Heart left ventricle (tissue), 13 donors: ENCODE measurements at regions not wholly inside any gene's neighbourhood (a gene's known extent, or its start where the extent isn't known, plus 50 kb on each side); places are given as distances from the start of the nearest gene placed in this dataset.

Experiments
- POLR2A ChIP-seq, 2 donors: fragments of 450-650 bp; IDR thresholded peaks; one replicate each; pipeline ENCODE4 v1.6.1; 2017; ENCODE audit warnings: antibody characterized with exemption in 2 of 2, mild to moderate bottlenecking in 2 of 2, moderate library complexity in 2 of 2
- TF ChIP-seq, protein P1 (sequence below), 12 donors: fragments of 200-600 bp; sonication (generic) in 4 of 12; IDR thresholded peaks; one replicate each; pipeline versions ENCODE4 v1.5.0 to v1.8.0; 2018 to 2022; ENCODE audit warnings: antibody characterized with exemption in 12 of 12, mild to moderate bottlenecking in 5 of 12
- donor health status: ischemic (EF 13 %, LVEDD 7.1; RV severe dilation, severe dysfunction).
- donor health status: DM: no; HTN: yes; CAD: no.
- donor health status: DM: no; HTN: no; CAD: no.
- donor health status: ischemic (EF 25% LVEDD 6.9; RV normal size, moderate dysfunction).
- donor health status: ischemic (EF 25% LVEDD 5.7; RV mildly dilated, moderate dysfunction).
- donor health status: ischemic (EF 35%, LVEDD 5.7; RV mildly dilated, moderate dysfunction).
- donor health status: nonischemic (EF 11% LVEDD 7.7; RV severe dilation, severe dysfunction).
- donor health status: DM: yes; HTN: yes; CAD: no.
- donor health status: PGD.
- donor health status: ischemic (EF 29% LVEDD 5.4; RV normal size, mild dysfunction).
- donor health status: nonischemic (EF 23%, LVEDD 6.1; RV moderate dilation, normal function).

DNA sequence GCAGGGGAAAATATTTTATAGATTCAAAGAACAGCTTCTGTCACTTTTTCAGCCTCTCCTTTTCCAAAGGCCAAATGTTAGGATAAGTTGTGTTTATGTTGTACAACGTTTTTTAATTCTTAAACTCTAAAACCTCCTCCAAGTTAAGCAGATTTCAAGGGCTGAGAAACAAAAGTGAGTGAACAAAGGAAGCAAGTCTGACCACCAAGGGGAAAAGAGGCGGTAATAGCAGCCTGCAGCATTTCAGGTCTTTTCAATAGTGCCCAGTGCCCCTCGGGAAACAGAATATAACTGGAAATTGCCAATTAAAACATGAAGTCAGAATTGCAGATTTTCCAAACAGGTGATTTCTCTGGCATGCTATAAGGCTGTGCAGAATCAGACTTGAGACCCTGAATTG lies 510.0 kb upstream of the HTR2C start:
- TF ChIP-seq, protein P1, sequence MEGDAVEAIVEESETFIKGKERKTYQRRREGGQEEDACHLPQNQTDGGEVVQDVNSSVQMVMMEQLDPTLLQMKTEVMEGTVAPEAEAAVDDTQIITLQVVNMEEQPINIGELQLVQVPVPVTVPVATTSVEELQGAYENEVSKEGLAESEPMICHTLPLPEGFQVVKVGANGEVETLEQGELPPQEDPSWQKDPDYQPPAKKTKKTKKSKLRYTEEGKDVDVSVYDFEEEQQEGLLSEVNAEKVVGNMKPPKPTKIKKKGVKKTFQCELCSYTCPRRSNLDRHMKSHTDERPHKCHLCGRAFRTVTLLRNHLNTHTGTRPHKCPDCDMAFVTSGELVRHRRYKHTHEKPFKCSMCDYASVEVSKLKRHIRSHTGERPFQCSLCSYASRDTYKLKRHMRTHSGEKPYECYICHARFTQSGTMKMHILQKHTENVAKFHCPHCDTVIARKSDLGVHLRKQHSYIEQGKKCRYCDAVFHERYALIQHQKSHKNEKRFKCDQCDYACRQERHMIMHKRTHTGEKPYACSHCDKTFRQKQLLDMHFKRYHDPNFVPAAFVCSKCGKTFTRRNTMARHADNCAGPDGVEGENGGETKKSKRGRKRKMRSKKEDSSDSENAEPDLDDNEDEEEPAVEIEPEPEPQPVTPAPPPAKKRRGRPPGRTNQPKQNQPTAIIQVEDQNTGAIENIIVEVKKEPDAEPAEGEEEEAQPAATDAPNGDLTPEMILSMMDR (IDR thresholded peaks at IDR 0.05), result no peak
- TF ChIP-seq POLR2A (IDR thresholded peaks at IDR 0.05), result no peak
